ENCODE measurements at regions not wholly inside any gene's neighbourhood (a gene's known extent, or its start where the extent isn't known, plus 50 kb on each side); places are given as distances from the start of the nearest gene placed in this dataset.

DNA sequence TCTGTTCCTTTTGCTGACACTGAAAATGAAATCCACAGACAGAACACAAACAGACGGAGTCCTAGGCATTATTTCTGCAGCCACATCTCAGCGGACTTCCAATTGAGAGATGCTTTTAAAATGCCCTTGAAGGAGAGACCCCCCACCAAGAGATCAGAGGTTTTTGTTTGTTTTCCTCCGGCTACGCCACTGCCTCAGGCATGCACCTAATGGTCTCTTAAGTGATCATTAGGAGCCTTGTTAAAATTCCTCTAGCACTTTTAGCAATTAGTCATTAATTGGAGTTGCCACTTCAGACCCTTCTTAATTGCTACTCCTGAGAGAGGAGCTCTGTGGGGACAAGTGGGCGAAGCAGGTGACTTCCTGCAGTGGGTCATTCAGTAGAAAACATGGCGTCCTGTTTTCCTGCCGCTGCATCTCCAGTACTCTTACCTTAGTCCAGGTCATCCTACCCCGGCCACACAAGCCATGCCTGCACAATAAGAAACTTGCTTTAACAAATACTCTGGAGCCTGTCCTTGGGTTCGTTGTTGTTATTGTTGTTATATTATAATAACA, 257.7 kb upstream of the CHAC2 start:
- TF ChIP-seq, protein P1, sequence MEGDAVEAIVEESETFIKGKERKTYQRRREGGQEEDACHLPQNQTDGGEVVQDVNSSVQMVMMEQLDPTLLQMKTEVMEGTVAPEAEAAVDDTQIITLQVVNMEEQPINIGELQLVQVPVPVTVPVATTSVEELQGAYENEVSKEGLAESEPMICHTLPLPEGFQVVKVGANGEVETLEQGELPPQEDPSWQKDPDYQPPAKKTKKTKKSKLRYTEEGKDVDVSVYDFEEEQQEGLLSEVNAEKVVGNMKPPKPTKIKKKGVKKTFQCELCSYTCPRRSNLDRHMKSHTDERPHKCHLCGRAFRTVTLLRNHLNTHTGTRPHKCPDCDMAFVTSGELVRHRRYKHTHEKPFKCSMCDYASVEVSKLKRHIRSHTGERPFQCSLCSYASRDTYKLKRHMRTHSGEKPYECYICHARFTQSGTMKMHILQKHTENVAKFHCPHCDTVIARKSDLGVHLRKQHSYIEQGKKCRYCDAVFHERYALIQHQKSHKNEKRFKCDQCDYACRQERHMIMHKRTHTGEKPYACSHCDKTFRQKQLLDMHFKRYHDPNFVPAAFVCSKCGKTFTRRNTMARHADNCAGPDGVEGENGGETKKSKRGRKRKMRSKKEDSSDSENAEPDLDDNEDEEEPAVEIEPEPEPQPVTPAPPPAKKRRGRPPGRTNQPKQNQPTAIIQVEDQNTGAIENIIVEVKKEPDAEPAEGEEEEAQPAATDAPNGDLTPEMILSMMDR (IDR thresholded peaks at IDR 0.05) = no peak
- TF ChIP-seq POLR2AphosphoS5 (IDR thresholded peaks at IDR 0.05) (no peak), EP300 (IDR thresholded peaks at IDR 0.05) (no peak)

Data from suprapubic skin (tissue), 4 donors.